GM18511 (cell line): ENCODE measurements at regions not wholly inside any gene's neighbourhood (a gene's known extent, or its start where the extent isn't known, plus 50 kb on each side); places are given as distances from the start of the nearest gene placed in this dataset.
"Not testable (repeated sequence)": the region's sequence is repeated elsewhere in the genome, so short reads cannot be mapped to it uniquely, and the experiment has no call there.

ENCODE experiments used
- ATAC-seq: cut with Tn5 transposase; IDR thresholded peaks from one replicate; pipeline ENCODE4 v1.9.1; 2021; ENCODE audit warnings: mild to moderate bottlenecking, moderate library complexity; ENCODE audit not compliant: unreplicated experiment

- ATAC-seq: no peak
Measured at GRCh38 chr6:81875782-81876293, 123.4 kb upstream of the TENT5A start.

- not testable (repeated sequence) for ATAC-seq
Measured at GRCh38 chr6:81869749-81870508, 117.4 kb upstream of the TENT5A start.

DNA sequence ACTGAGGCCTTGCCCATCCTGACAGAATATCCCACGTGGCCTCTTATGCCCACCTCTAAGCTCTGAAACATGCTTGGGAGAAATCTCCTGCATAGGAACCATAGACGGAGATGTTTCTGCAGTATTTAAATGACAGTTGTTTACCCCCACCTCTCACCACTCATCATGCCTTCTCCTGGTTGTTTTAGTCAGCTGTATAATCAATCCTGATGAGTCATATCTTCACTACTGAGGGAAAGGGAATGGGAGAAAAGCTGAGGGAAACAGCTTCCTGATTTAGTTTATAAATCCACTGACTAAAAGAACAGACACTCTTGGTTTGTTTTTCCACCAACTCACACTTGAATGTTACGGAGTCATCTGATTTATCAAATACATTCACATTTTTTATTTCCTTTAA, 113.2 kb upstream of the TENT5A start:
- ATAC-seq: no peak

- ATAC-seq: no peak
Measured at GRCh38 chr6:81864124-81864523, 111.6 kb upstream of the TENT5A start.

- ATAC-seq: no peak
Measured at GRCh38 chr6:81863123-81863522, 110.6 kb upstream of the TENT5A start.

GRCh38 chr6:81861281-81861680, 108.8 kb upstream of the TENT5A start:
- no peak for ATAC-seq

DNA sequence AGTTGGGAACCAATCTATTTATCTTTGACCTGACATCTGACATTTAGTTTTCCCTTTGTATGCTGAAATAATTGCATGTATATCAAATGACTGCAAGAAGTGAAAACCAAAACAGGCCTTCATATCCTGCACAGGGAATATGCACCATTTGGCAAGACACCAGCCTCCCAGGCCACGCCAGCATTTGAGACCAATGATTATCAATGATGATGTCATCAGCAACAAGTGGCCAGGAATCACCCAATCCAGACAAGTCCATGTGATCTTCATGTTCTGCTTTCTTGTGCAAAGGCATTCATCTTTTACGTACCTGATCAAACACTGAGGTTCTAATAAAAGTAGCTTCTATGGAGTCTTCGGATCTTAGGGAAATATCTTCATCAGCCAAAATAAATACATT, 107.4 kb upstream of the TENT5A start:
- no peak for ATAC-seq

GRCh38 chr6:81857812-81858211, 105.3 kb upstream of the TENT5A start:
- ATAC-seq: no peak

- ATAC-seq: no peak
Measured at GRCh38 chr6:81856872-81857271, 104.4 kb upstream of the TENT5A start.

GRCh38 chr6:81854474-81854873, 102.0 kb upstream of the TENT5A start:
- no peak for ATAC-seq

DNA sequence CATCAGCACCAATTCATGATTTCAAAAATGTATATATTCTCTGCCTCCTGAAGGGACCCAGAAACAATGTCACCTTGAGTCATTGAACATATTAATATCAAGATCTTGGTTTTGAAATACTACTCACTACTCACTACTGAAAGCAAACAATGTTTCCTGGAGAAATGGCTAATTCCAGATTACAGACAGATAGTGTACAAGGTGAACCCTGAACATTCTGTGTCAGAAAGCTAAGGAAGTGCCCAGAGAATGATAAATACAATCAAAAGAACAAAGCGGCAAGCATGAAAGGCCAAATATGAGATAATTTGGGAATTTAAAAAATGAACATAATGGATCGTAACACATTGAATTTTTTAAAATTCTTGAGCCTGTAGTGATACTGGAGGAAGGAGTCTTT, 101.5 kb upstream of the TENT5A start:
- ATAC-seq: no peak

GRCh38 chr6:81849248-81849647, 96.8 kb upstream of the TENT5A start:
- no peak for ATAC-seq

DNA sequence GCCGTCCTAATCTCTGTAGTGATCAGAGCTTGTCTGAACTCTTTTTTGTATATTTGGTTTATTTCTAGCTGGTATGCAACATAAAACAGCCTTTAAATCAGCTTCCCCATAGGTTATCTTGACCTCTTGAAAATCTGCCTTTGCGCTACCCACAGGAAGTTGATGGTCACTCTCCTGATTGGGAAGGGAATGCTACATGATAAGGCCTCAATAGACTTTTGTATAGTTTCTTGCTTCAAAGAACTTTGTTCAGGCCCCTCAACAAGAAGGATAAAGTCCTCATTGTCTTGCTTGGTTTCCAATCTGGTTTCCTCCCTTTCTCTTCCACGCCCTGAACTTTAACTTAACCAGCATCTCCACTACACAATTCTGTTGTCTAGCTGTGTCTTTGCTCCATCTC, 95.4 kb upstream of the TENT5A start:
- no peak for ATAC-seq

DNA sequence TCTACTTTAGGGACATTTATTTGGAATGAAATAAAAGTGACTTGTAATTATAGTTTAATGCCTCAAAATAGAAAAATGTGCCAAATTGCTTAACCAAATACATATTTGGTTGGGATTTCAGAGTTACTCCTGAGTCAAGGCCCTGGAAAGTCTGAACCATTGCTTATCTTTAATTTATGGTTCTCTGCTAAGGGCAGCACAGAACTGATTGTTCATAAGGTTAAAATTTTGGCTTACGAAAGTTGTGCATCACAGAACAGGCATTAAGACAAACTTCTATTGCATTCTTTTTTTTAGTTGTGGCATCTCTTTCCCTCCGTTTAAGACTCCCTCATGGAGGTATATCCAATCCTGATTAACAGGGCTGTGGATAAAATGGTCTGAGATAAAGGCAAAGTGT, 92.2 kb upstream of the TENT5A start:
- ATAC-seq: no peak

GRCh38 chr6:81843302-81843701, 90.8 kb upstream of the TENT5A start:
- ATAC-seq: no peak

DNA sequence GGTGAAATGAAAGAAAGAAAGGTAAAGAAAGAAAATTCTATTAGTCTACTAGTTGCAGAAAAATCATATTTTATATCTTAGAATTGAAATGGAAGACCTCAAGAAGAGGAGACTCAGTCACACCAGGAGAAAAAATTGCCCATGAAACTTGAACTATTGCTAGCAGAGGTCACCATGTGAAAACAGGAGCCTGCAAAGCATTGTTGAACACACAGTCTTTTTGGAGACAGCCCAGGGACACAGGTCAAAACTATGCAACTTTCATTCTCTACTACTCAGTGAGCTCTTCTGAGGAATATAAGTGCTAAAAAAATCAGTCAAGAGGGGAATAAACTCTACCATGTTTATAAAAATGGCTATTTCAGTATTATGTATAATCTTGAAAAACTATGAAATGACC, 89.8 kb upstream of the TENT5A start:
- ATAC-seq: no peak

- ATAC-seq: no peak
Measured at GRCh38 chr6:81838724-81839426, 86.4 kb upstream of the TENT5A start.

- no peak for ATAC-seq
Measured at GRCh38 chr6:81838031-81838430, 85.5 kb upstream of the TENT5A start.

DNA sequence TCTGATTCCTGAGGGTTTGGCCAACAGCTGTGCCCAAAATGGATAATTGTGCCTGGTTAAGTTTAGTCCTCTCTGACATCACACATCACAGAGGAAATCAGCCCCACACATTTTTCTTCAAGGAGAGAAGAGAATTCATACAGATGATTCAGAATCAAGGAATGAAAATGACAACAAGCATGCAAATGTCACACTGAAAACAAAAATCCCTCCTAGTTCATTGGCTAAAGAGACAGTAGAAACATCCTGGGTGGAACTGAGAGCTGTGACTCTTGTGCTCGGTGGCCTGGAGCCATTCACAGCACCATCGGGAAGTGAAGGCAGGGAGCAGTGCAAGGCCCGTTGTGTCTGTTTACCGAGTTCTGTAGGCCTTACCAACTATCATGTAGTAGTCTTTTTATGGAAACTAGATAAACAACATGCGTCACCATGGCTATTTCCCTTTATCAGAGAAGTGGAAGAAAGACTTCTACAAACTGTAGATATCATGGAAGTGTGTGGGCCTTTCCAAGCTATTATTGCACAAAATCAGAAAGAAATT, 81.7 kb upstream of the TENT5A start:
- no peak for ATAC-seq

DNA sequence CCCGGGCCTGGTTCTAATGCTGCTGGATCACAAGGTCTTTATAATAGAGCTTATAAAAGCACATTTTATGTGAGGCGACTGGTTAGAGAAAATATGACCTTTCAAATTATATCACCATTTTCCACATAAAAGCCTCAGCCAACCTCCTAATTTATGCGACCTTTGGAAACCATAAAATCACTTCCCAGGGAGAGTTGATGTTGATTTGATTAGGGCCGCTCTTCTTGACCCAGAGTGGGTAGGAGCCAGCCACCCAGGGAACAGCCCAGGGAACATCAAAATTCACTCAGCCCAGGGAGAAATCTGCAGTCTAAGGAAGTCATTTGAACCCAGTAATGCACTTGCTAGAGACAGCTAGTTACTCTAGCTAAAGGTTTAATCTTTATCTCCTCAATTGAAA, 79.8 kb upstream of the TENT5A start:
- no peak for ATAC-seq

- ATAC-seq: no peak
Measured at GRCh38 chr6:81831274-81831673, 78.8 kb upstream of the TENT5A start.

GRCh38 chr6:81826784-81827183, 74.3 kb upstream of the TENT5A start:
- no peak for ATAC-seq
